ENCODE measurements at regions not wholly inside any gene's neighbourhood (a gene's known extent, or its start where the extent isn't known, plus 50 kb on each side); places are given as distances from the start of the nearest gene placed in this dataset.

- Histone ChIP-seq H3K36me3 (no peaks in the 10 kb centered on the region), H3K27me3 (no peaks in the 10 kb centered on the region), H3K4me3 (no peak overlapping the region), H3K27ac (no peak overlapping the region), H3K4me1 (no peaks in the 10 kb centered on the region), H3K9me3 (no peaks in the 10 kb centered on the region)
- no peak for DNase-seq
- 64 to 69% methylated on average over 3 of the region's 5 CpGs for WGBS, 2 donors
- intact Hi-C loops (cut with DNase I), result no loop called here
- no peak for TF ChIP-seq CTCF (IDR thresholded peaks at IDR 0.05)
These were observed 277.5 kb upstream of the RGMA start for GRCh38 chr15:93366387-93367100.

GRCh38 chr15:93362821-93363220, 273.8 kb upstream of the RGMA start:
- TF ChIP-seq POLR2A (IDR thresholded peaks at IDR 0.05) (no peak), CTCF (IDR thresholded peaks at IDR 0.05) (no peak)
- H3K9me3 ChIP-seq, result no peaks in the 10 kb centered on the region
- WGBS, 2 donors, result 69 to 74% methylated on average over 8 of the region's 8 CpGs

GRCh38 chr15:93362203-93362602, 273.2 kb upstream of the RGMA start:
- intact Hi-C loops (cut with DNase I), result no loop called here
- H3K27ac ChIP-seq, result no peak overlapping the region
- no peaks in the 10 kb centered on the region for H3K9me3 ChIP-seq
- DNase-seq, result no peak
- H3K36me3 ChIP-seq, result no peaks in the 10 kb centered on the region
- peaks cover 0 to 14% (median 0%) of the 10 kb centered on the region in 3 donors for H3K4me1 ChIP-seq
- H3K27me3 ChIP-seq, result no peaks in the 10 kb centered on the region
- WGBS, 2 donors, result 40 to 46% methylated on average over 3 of the region's 3 CpGs
- TF ChIP-seq POLR2A (IDR thresholded peaks at IDR 0.05), result no peak
- TF ChIP-seq CTCF (IDR thresholded peaks at IDR 0.05), result no peak
- H3K4me3 ChIP-seq, result no peak overlapping the region

More at GRCh38 chr15:93362821-93363220, 273.8 kb upstream of the RGMA start:
- Histone ChIP-seq H3K27ac (no peak overlapping the region), H3K4me1 (peaks cover 0 to 14% (median 0%) of the 10 kb centered on the region in 3 donors), H3K27me3 (no peaks in the 10 kb centered on the region), H3K36me3 (no peaks in the 10 kb centered on the region), H3K4me3 (no peak overlapping the region)
- intact Hi-C loops (cut with DNase I), result no loop called here
- no peak for DNase-seq

GRCh38 chr15:93361703-93362102, 272.7 kb upstream of the RGMA start:
- Histone ChIP-seq H3K27ac (no peak overlapping the region), H3K36me3 (no peaks in the 10 kb centered on the region), H3K9me3 (no peaks in the 10 kb centered on the region), H3K4me3 (no peak overlapping the region), H3K27me3 (no peaks in the 10 kb centered on the region), H3K4me1 (peaks cover 0 to 14% (median 0%) of the 10 kb centered on the region in 3 donors)
- WGBS, 2 donors, result 69 to 82% methylated on average over 5 of the region's 5 CpGs
- intact Hi-C loops (cut with DNase I), result no loop called here
- no peak for DNase-seq
- TF ChIP-seq CTCF (IDR thresholded peaks at IDR 0.05), result no peak
- TF ChIP-seq POLR2A (IDR thresholded peaks at IDR 0.05), result no peak

- peaks cover 0 to 14% (median 0%) of the 10 kb centered on the region in 3 donors for H3K4me1 ChIP-seq
- no peak overlapping the region for H3K27ac ChIP-seq
- no peak overlapping the region for H3K4me3 ChIP-seq
- H3K9me3 ChIP-seq, result no peaks in the 10 kb centered on the region
- H3K36me3 ChIP-seq, result no peaks in the 10 kb centered on the region
- no peak for DNase-seq
- intact Hi-C loops (cut with DNase I), result no loop called here
- 80 to 95% methylated on average over 2 of the region's 2 CpGs for WGBS, 2 donors
- TF ChIP-seq CTCF (IDR thresholded peaks at IDR 0.05) (no peak), POLR2A (IDR thresholded peaks at IDR 0.05) (no peak)
- H3K27me3 ChIP-seq, result no peaks in the 10 kb centered on the region
These were observed 272.0 kb upstream of the RGMA start for GRCh38 chr15:93360976-93361375.
